SIG-M5 treated with dmso at 0.1 percent for 504 hours (cell line): ENCODE measurements at regions not wholly inside any gene's neighbourhood (a gene's known extent, or its start where the extent isn't known, plus 50 kb on each side); places are given as distances from the start of the nearest gene placed in this dataset.
"Not testable (repeated sequence)": the region's sequence is repeated elsewhere in the genome, so short reads cannot be mapped to it uniquely, and the experiment has no call there.

Source experiments
- DNase-seq: peaks from one replicate; lab custom pipeline; 2025; ENCODE audit not compliant: unreplicated experiment; lab: John Stamatoyannopoulos, UW

DNA sequence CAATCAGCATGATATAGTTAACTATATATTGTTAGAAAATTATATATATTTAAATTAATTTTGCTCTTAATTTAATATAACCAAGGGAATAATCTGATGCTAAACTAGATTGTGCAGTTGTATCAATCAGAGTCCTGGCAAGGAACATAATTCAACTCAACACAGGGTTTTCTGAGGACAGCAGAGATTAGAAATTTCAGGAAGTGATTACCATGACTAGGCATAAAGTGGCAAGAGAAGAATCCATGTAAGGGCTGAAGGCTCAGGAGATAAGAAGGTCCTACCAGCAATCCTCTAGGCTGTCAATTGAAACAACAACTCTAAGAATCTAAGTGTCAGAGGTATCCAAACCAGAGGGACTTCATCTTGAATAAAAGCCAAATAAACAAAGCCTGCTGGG, 807.8 kb downstream of the DSC3 start:
- no peak for DNase-seq

DNA sequence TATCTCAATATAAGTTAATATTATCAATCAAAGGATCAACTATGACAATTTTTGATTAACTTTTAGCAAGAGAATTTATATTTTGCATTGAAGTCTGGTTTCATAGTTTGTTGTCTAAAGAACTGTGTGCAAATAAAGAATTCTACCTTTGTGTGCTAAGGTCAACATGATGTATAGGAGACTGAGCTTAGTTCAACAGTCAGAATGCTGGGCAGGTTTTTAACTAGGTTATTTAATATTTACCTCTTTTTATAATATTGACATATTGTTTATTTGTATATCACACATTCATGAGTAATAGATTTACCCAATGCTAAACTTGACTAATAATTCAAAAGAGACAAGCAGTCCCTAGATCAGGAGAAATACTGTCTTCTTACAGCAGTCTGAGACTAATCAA, 831.4 kb downstream of the DSC3 start:
- no peak for DNase-seq

DNA sequence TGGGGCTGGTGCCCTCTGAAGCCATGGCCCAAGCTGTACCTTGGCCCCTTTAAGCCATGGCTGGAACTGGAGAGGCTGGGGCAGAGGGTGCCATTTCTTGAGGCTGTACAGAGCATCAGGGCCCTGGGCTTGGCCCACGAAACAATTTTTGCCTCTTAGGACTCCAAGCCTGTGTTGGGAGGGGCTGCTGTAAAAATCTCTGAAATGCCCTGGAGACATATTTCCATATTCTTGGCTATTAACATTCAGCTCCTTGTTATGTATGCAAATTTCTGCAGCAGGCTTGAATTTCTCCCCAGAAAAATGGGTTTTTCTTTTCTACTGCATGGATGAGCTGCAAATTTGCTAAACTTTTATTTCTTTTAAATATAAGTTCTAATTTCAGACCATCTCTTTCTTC, 834.0 kb downstream of the DSC3 start:
- no peak for DNase-seq

DNA sequence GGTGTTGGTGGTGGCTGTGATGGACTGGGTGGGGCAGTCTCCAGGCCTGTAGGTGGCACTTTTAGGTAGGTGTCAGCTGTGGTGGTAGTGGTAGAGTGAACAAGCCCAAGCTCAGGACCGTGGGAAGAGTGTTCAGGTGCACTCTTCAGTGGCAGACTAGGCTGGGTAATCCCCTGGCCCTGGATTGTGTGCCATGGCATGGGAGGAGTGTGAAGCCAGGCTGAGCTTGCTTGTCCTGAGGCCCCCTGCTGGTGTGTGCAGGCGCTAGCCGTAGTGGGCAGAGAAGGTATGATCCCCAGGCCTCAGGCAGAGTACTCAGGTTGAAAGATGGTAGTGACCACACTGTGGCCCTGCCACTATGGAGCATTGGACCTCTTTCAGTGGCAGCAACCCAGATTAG, 850.3 kb downstream of the DSC3 start:
- DNase-seq: no peak

DNA sequence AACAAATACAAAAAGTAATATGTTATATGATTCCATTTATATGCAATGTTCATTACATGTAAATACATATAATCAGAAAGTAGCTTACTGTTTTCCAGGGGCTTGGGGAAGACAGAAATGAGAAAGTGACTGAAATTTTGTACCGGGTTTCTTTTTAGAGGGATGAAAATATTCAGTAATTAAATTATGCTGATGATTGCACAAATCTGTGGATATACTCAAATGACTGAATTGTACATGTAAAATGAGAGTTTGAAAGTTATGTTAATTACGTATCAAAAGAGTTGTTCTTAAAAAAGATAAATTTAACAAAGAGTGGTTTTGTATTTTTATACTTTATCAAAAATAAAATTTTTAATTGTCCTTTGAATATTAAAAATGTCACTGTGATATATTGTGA, 856.3 kb downstream of the DSC3 start:
- DNase-seq: no peak

DNA sequence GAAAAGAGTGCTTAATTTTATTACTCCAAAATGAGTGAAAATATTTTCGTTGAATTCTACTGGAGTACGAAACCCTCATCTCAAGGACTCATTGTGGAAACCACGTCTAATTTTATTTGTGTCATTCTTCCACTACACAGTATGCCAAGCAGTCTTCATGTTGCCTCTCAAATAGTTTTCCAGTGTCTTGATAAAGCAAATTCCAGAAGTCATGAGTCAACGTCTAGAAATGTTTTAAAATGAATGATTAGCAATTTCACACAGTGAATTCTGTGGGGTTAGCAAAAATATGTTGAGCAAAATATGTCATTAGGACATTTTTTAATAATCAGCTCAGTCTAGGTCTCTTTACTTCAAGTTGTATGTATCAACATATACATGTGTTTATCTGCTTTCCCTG, 865.5 kb downstream of the DSC3 start:
- no peak for DNase-seq

DNA sequence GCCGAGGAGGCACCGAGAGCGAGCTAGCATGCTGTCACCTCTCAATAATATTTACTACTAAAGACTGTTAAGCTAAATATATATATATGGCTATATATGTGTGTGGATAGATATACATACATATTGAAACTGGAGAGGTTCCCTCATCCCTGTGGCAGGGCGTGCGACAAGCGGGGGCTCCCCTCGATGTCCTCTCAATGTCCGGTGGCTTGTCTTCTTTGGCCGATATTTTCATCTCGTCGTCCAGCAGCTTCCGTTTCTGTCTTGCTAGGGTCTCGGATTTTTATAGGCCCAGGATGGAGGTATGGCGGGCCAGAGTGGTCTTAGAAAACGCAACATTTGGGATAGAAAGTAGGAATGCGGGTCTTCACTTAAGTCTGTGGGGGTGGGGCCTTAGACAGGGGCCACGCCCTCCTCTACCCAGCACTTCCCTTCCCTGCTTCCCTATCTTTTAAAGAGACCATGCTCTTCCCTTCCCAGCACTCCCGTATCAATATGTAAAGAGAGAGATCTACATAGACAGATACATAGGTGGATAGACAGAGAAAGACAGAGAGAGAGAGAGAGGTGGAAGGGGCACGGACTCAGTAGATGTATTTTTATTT, 866.8 kb downstream of the DSC3 start:
- DNase-seq: no peak

DNA sequence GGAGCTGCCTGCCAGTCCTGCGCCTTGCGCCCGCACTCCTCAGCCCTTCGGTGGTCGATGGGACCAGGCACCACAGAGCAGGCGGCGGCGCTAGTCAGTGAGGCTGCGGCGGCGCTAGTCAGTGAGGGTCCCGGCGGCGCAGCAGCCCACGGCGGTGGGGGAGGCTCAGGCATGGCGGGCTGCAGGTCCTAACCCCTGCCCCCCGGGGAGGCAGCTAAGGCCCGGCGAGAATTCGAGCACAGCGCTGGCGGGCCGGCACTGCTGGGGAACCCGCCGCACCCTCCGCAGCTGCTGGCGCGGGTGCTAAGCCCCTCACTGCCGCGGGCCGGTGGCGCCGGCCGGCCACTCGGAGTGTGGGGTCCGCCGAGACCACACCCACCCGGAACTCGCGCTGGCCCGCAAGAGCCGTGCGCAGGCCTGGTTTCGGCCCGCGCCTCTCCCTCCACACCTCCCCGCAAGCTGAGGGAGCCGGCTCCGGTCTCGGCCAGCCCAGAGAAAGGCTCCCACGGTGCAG, 867.4 kb downstream of the DSC3 start:
- DNase-seq: no peak

DNA sequence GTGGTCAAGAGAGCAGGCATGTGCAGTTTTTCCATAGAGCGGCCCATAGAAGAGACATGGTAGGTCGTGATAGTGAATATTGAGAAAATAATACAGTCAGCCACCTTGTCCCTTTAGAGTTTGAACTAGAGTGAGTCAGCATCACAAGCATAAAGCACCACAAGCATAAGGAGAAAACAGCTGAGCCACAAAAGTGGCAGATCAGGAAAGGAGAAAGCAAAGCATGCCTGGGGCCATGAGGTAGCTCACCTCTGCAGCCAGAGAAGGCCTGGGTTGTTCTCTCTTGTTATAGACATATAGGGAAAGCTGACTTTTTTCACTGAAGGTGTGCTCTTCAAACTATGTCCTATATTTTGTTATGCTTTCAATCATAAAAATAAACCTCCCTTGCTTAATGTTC, 879.0 kb downstream of the DSC3 start:
- no peak for DNase-seq

DNA sequence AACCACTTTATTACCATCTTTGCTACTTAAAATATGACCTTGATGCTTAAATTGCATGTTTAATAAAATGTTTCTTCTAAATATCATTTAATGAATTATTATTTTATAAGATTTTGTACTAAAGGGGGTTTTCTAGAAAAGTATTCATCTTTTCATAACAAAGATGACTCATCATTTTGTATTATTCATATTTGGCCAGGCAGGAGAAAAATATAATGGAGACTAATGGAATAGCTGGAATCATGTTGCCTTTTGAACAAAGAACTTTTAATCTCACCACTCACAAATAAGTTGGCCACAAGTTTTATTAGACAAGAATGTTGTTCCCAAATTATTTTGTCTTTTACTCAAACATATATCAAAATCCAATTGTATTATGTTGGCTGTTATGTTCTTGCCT, 882.4 kb downstream of the DSC3 start:
- no peak for DNase-seq

DNA sequence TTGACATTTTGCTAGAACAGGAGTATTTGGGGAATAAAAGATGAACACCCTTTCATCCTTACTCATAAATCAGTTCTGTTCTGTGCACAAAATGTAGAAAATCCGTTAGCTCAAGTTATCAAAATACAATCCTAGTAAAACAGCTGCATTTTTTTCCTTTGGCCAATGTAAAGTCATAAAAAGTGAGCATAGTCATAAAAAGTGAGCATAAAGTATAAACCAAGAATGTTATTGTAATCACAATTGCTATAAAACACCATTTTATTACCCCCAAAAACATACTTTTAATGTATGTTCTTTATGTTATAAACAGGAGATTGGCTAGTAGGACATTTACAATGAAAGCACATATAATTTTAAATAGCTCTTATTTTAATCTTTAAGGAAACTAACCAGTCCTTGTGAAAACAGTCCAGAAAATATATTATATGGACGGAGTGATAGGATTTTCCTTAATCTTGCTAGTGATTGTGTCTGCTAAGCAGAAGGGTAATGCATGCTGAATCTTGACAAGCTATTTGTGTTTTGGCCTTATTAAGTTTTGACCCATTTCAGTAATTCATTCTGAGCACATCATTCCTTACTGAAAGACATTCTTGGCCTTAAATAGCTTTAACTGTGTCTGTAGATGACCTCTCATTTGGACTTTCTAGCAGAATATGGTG, 891.8 kb downstream of the DSC3 start:
- DNase-seq: no peak

DNA sequence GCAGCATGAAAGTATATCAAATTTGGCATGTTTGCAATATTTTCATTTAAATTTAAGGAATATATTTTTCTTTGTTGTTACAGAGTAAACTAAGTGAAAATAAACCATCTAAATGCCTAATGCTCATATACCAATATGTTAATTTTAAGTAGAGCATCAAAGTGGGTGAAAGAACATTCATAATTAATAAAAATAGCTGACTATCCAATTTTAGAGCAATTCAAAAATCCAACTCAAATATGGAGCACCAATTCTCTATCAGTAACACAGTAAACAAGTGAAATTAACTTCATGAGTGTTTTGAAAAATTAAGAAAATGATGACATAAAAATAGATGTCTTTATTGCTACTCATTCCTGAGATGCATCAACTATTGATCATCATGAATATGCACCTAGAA, 893.0 kb downstream of the DSC3 start:
- DNase-seq: no peak

DNA sequence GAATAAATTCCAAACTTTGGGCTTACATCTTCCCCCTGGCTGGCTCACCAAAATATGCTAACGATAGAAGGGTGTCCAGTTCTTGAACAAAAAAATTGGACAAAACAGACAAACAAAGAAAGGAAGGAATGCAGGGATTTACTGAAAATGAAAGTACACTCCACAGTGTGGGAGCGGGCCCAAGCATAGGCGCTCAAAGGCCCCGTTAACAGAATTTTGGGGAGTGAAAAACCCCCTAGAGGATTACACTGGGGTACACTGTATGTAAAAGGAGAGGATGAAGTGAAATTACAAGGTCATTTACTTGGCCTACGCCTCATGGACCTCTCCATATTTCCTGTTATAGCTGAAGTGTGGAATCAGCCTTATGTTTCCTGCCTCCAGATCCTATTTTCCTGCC, 899.7 kb downstream of the DSC3 start:
- DNase-seq: no peak

DNA sequence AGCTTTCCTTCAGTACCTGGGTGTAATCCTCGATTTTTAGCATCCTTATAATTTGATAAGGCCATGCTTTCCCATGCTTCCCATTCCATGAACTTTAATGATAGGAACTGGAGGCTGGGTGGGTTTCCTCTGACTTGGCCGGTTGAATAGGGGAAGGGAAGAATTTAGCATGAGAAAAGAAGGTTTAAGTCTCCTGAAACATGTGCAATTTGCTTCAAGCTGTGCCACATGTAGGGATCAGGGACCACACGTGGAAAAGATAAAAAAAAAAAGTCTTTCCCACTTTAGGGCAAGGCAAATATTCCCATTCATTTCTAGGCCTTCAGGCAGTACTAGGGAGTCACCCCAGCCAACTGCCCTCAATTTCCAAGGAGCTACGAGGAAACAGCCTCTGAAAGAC, 900.3 kb downstream of the DSC3 start:
- no peak for DNase-seq

DNA sequence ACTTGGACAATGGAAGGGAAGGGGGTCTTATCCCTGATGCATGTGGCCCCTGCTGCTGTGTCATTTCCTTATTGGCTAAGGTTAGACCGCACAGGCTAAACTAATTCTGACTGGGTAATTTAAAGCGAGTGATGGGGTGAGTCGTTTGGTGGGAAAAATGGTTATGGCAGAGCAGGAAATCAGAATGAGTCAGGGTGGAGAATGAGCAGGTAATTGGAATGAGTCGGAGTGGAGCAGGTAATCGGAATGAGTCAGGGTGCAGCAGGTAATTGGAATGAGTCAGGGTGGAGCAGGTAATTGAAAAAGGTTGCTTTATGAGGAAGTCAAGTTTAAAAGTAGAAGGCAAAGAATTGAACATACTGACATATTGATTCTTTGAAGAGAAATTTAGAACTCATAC, 901.0 kb downstream of the DSC3 start:
- not testable (repeated sequence) for DNase-seq

DNA sequence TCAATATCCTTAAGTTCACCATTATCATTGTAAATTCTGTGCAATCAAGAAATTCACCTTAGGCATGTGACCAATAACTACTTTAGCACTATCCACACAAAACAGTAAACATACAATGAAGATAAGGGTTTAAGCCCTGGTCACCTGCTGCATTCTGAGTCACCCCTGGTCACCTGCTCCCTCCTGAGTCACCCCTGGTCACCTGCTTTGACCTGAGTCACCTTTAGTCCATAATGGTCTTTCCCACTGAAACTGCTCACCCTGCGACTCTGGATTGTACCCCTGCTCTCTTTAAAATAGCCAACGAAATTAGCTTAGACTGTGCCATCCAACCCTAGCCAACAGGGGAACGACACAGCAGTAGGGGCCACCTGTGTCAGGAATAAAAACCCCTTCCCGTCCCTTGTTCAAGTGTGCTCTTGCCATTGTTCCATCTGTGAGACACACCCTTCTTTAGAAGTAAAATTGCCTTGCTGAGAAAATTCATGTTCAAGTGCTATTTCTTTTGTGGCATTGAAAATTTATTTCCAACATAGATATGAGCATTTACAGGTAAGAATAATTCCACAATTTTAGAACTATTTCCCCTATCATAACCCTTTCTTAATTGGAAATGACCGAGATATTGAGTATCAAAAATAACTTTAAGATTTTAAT, 902.8 kb downstream of the DSC3 start:
- no peak for DNase-seq

DNA sequence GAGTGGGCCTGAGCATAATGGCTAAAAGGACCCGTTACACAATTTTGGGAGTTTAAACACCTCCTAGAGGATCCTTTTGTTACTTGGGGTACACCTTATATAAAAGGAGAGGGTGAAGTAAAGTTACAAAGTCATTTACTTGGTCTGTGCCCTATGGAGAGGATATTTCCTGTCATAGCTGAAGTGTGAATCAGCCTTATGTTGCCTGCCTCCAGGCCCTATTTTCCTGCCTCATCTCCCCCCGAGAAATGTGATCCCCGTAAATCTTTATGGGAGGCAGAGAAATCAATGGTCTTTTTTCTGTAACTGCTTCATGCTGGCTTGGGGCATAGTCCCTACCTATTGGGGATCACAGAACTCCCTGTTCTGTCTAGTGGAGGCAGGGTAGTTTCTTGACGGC, 906.6 kb downstream of the DSC3 start:
- no peak for DNase-seq

DNA sequence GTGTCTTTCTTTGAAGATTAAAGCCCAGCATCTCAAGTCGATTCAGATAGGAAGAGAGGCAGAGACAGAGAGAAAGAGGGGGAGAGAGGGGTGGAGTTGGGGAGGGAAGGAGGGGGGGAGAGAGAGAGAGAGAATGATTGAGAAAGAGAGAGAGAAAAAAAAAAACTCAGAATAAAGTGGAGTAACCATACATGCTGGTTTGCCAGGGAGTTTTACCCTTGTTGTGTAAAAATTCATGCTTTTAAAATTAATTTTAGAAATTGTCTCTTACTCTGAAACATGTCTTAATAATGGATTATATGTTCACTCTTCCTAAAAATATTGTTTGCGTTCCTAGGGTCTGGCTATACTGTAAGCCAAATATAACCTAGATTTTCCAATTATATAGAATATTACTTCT, 908.5 kb downstream of the DSC3 start:
- DNase-seq: no peak

DNA sequence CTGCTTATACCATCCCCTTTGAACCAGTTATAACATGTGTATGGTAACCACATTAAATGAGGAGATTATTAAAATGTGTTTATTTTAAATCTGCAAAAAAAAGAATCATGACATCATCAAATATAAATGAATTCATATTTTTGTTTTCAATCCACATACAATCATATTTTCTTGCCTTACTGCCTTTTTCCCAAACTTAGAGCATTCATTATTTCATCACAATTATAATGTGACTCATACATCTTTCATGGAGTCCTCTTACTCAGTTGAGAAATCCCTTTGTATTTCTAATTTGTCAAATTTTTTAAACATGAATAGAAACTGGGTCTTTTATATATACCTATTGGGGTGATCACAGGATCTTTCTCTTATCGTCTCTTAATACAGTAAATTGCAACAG, 909.6 kb downstream of the DSC3 start:
- no peak for DNase-seq

DNA sequence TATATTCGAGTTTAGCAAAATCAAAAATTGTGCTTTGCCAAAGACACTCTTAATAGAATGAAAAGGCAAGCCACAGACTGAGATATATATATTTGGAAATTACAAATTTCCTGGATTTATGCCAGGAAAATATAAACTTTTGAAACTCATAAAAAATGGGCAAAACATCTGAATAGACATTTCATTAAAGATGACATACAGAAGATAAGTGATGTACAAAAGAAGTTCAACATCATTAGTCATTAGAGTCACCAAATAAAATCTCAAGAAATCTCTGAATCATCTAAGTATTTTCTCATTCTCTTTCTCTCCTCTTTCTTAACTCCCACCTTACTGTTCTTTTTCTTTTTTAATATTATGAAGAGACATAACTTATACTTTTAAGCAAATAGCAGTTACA, 921.1 kb downstream of the DSC3 start:
- no peak for DNase-seq

DNA sequence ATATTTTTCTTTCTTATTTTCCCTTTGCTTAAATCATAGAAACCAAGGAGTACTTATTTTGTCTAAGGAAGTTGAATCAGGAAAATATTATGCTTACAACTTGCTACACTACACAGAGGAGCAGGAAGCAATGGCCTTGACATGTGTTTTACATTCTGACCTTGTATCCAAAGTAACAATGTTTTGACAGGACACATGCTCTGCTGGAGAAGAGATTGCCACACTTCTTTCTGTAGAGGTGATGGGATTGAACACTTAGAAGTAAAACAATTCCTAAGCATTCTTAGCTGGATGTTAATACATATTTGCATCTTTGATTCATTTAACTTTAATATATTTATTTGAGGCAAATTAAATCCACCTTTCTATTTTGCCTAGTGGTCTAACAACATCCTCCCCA, 929.1 kb downstream of the DSC3 start:
- no peak for DNase-seq

DNA sequence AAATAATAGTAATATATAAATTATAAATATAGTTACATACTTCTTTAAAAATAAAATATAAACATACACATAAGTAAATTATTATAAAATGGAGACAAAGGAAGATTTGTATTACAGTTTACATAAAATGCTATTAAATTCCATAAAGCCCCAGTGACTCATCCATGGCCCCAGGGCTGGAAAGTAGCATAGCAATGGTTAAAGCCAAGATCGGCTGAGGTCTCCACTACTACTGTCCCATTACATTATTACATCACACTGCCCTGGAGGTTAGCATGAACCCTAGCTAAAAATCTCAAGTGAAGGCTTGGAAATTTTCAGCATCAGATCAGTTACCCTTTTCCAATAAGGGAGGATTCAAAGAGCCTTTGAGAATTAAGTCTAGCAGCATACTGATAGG, 936.2 kb downstream of the DSC3 start:
- DNase-seq: no peak

DNA sequence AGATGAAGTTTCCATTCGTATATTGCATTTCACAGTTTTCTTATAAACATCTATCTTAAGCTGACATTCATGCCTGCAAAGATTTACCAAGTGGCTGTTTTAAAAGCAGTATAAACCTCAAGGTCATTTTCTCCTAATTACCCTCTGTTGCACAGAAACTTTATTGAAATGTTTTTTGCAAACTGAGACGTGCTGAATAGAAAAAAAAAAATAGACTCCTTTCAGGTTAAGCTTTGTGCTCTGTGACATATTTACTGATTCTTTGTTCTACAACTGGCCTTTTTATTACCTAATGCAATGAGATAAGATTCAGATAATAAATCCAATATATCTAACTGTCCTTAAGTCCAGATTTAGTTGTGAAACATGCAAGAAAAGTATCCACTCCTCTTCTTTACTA, 938.7 kb downstream of the DSC3 start:
- no peak for DNase-seq
